ENCODE measurements at regions not wholly inside any gene's neighbourhood (a gene's known extent, or its start where the extent isn't known, plus 50 kb on each side); places are given as distances from the start of the nearest gene placed in this dataset.
"Not testable (repeated sequence)": the region's sequence is repeated elsewhere in the genome, so short reads cannot be mapped to it uniquely, and the experiment has no call there.

DNA sequence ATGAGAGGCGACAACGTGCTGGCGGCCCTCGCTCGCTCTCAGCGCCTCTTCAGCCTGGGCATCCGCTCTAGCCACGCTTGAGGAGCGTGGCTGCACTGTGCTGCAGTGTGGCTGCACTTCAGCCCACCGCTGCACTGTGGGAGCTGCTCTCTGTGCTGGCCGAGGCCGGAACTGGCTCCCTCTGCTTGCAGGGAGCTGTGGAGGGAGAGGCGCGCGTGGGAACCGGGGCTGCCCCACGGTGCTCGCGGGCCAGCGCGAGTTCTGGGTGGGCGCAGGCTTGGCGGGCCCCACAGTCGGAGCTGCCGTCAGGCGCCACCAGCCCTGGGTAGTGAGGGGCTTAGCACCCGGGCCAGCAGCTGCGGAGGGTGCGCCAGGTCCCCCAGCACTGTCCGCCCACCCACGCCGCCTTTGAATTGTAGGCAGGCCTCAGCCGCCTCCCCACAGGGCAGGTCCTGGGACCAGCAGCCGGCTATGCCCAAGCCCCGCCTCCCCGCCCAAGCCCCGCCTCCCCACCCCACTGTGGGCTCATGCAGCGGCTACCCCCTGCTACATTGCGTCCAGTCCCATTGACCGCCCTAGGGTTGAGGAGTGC is 974.2 kb downstream of the FSCB start:
- DNase-seq, result no peak

DNA sequence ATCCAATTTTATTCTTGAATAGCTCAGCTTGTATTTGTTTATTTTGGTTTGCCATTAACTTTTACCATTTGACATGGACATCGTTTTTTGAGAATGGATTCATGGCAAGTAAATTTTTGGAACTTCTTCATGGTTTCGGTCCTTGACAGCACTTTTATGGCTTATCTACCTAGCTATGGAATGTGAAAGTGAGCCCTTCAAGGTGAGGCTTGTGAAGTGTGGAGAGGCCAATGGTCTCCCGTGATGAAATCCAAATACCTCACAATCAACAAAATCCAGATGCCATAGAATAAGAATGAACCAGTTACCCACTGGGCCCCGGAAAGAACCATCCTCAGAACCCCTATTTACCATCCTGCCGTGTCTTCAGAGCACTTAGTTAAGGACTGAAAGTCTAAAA is 978.8 kb downstream of the FSCB start:
- no peak for DNase-seq

DNA sequence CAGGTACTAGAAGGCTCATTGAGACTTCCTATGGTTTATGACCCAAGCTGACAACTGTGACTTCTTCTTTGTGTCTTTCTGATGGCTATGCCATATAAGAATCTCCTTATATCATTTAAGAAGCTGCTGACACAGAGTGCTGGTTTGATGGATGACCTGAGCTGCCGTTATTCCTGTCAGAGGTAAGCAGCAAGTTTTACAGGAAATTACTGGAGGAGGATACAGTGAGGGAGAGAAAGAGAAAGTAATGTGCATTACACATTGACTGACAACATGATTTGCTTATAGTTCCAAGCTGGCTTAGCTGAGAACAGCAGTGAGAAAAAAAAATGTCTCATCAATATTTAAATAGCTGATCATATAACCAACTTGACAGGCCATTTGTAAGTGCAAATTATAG is 981.4 kb downstream of the FSCB start:
- no peak for DNase-seq

DNA sequence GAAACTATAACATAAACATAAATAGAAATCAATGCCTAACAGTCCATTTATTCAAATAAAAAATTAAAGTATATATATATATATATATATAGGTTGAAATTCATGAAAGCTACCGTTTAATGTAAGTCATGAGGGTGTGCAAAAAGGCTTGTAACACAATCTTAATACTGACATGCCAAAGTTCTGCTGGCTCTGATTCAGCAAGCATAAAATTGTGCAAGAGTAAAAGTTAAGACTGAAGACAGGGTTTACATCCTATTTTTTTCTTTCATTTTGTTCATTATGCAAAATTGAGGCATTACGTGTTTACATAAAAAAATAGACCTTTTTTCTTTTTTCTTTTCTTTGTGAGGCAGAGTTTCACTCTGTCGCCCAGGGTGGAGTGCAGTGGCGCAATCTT is 984.2 kb downstream of the FSCB start:
- DNase-seq, result no peak

DNA sequence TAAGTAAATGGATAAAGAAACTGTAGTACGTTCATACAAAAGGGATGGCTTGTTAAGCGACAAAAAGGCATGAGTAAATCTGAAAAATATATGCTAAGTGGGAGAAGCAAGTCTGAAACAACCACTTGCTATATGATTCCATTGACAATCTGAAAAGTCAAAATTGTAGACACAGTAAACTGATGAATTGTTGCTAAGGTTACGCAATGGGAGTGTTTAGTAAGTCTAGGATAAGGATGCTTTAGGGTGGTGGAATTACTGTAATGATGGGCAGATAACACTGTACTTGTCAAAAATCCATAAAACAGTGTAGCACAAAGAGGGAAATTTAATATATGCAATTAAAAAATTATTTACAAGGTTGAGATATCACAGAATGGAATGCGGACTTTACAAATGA is 984.9 kb downstream of the FSCB start:
- DNase-seq, result no peak

DNA sequence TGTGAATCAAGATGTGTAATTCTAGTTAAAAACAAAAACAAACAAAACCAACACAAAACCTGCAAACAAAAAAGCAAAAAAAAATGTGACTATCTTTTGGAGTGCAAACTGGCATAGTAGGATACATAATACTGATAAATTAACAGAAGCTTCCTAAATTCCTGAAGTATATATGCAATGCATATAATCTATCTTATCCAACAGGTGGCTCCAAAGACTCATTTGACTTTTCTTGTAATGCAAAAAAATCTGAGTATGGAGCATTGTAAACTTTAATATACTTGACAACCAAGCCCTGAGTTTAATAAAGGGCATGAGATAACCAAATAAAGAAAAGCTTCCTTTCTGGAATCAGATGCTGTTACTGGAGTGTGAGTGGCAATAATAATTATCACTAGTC is 1003.6 kb downstream of the FSCB start:
- no peak for DNase-seq

DNA sequence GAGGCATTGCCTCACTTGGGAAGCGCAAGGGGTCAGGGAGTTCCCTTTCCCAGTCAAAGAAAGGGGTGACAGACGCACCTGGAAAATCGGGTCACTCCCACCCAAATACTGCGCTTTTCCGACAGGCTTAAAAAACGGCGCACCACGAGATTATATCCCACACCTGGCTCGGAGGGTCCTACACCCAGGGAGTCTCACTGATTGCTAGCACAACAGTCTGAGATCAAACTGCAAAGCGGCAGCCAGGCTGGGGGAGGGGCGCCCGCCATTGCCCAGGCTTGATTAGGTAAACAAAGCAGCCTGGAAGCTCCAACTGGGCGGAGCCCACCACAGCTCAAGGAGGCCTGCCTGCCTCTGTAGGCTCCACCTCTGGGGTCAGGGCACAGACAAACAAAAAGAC is 1014.7 kb downstream of the FSCB start:
- not testable (repeated sequence) for DNase-seq

DNA sequence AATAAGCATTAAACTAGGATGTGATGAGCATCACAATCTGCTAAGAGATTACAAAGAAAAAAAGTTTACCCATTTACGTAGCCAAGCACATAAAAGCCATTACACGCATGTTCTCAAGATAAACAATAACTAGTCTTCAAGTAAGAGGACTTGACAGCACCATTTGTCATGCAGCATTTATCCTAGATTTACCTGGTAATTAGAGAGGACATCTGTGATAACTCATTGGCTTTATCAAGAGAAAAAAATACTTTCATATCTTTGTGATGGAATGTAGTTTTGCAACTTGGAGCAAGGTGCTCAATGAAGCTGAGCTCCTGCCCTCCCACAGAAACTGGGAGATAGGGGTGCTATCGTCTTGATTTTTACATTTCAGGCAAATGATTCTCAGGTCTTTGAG is 1023.7 kb downstream of the FSCB start:
- DNase-seq, result no peak

DNA sequence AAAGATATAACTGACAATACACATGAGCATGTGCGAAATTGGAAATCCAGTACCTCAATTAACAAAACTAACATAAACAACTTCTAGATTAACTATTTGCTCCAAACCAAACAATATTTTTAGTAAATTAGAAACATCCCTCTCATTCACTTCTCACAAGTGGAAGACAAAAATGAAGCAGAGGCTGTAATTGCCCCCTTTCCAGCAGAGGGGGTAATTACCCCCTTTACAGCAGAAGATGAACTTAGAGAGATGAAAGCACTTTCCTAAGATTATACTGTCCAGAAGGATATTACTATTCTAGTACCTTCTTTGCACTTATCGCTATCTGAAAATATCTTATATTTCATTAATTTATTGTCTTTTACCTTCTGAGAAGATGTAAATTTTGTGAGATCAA is 1025.2 kb downstream of the FSCB start:
- no peak for DNase-seq

DNA sequence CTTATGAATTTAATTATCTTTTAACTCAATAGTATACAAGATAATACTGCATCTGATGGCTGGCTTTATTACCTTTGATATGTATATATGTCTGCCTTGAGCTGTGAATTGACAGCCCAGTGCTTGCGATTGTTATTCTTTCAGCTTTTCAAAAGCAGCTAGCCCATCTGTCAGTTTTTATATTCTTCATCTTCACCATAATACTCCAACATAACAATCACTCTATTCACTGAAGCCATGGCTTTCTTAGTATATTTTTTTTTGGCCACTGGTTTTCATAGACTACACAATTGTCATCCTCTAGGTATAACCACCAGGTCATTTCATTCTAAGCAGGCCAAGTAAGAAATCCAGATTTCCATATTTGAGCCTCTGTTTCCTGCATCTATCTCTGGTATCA is 1026.1 kb downstream of the FSCB start:
- DNase-seq, result no peak

DNA sequence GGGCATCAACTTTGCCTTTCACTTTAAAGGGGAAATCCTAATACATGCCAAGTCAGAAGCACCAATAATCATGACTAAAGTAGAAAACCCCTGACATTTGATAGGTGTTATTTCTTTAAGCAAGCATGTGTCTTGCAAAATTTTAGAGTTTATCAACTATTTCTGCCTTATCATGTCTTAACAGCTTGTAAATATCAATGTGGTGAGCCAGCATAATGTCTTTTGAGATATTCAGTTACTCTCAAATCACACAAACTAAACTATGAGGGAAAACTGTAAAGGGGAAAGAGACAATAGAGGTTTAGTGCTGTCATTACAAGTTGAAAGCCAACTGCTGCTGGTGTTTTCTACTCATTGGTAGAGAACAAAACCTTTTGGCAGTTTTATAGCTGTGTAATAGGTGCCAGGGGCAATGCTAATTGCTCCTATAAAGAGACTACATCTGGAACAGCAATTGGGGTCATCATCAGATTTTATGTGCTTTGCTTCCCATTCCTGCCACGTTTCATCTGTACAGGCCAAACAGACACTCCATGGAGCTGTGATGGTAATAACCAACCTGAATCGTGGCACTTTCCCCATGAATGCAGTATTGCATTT is 1027.4 kb downstream of the FSCB start:
- no peak for DNase-seq

DNA sequence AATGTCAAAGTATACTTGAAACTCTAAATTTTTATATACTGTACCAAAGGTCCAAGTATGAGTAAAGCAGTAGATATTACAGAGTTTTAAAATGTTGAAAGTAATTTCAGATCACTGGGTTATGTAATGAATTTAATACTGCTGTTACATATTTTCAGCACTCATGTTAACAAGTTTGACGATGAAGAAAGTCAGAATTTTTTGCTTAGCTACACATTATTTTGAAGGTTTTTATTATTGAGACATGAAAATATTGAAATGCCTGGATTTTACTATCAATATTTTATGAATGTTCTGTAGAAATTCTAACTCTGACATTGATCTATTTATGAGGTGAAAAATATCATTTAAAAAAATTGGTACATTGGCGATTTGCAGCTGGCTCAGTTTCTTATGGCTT is 1030.3 kb downstream of the FSCB start:
- DNase-seq, result no peak

DNA sequence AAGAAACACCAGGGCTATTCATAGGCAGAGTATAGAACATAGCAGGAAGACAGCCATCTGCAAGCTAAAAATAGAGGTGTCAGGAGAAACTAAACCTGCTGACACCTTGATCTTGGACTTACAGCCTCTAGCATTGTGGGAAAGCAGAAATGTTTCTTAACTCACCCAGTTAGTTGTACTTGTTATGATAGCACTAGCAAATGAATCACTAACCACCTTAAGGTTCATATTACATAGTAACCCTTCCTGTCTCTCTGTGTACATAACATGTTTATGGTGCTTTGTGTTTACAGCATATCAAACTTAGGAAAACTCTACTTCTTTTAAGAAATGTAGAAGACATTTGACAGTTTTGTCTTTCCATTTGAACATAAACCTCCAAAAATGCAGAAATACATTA is 1031.3 kb downstream of the FSCB start:
- DNase-seq, result no peak

DNA sequence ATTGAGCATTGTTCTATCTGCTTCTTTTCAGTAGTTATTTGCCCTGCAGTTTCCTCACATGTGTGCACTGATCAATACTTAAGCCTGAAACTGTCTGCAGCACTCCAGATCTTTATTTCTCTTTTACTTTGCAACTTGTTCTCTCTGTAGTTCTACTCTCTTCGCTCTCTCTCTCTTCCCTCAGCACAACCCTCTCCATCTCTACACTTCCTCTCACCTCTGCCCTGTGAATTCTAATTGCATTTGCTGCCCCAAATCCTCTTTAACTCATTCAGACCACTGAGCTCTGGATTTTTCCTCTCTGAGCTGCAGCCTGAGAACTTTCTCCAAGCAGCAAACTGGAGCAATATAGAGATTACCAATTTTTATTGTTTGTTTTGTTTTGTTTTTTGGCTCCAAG is 1035.5 kb downstream of the FSCB start:
- DNase-seq, result no peak

DNA sequence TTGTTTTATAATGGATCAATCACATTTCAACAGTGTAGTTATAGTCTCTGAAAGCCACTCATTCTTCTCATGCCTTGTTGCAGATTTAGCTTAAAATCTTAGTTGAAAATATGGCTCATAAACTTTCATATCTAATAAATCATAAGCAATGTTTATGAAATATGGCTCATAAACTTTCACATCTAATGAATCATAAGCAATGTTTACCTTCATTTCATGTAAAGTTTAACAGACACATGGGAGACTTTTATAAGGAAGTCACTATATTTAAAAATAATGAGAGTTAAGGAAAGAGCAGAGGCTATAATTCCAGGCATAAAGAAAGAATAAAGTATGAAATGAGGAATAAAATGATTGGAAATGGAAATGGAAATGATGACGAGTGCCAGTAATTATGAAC is 1042.1 kb downstream of the FSCB start:
- no peak for DNase-seq

DNA sequence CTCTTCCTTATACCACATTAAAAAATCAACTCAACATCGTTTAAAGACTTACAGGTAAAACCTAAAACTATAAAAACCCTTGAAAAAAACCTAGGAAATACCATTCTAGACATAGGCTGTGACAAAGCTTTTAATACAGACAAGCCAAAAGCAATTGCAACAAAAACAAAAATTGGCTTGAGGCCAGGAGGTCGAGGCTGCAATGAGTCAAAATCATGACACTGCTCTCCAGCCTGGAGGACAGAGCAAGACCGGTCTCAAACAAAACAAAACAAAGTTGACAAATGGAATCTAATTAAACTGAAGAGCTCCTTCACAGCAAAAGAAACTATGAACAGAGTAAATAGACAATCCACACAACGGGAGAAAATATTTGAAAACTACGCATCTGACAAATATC is 1057.8 kb downstream of the FSCB start:
- DNase-seq, result no peak

DNA sequence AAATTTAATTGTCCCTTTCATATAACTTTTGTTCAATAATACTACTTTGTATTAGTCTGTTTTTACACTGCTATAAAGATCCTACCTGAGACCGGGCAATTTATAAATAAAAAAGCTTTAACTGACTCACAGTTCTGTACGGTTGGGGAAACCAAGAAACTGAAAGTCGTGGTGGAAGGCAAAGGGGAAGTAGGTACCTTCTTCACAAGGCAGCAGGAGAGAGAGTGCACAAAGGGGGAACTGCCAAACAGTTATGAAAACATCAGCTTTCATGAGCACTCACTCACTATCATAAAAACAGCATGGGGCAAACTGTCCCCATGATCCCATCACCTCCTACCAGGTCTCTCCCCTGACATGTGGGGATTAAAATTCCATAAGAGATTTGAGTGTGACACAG is 1069.0 kb downstream of the FSCB start:
- DNase-seq, result no peak

DNA sequence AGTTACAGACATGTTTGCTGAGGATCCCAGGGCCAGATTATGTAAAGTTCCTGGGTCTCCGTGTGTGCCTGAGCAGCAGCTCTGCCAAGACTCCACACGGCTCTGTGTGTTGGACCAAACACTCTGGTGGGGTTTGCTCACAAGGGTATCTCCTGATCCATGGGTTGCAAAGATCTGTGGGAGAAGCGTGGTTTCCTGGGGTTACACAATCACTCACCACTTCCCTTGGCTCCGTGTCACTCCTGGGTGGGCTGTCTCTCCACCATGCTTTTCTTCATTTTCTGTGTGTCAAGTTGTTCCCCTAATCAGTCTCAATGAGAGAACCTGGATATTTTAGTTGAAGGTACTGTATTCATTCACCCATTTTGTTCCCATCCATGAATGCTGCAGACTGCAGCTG is 1088.8 kb downstream of the FSCB start:
- DNase-seq, result no peak

DNA sequence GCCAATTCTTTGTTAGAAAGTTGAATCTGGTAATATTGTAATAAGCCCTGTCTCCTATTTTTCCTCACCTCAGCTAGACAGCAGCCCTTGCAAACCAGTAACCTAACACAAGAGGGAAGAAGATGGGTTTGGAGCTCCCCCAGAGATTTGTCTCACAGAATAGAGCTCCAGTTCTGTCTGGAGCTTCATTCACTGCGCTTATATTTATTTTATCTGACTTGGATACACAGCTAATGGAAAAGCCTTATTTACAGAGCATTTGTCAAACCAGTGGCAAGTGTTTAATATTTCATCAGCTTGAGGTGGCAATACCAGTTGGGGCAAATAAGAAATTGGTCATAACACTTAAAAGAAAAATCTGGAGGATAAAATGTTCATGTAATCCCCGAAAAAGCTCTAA is 1094.0 kb downstream of the FSCB start:
- no peak for DNase-seq

DNA sequence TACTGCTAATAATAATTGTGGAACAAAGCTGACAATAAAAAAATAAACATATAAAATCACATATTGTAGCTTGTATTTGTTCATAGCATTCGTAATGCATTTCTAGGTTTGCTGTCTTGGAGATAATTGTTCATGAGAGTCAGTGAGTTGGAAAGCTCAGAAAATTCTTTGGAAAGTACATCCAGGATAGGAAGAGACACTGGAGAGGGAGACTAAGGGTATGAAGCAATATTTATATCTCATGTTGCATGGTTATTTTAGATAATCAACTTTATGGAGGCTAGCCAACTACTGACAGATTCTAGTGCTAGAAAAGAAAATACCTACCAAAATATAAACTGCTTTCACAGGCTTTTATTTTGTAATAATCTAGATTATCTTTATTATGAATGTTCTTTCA is 1095.2 kb downstream of the FSCB start:
- no peak for DNase-seq

DNA sequence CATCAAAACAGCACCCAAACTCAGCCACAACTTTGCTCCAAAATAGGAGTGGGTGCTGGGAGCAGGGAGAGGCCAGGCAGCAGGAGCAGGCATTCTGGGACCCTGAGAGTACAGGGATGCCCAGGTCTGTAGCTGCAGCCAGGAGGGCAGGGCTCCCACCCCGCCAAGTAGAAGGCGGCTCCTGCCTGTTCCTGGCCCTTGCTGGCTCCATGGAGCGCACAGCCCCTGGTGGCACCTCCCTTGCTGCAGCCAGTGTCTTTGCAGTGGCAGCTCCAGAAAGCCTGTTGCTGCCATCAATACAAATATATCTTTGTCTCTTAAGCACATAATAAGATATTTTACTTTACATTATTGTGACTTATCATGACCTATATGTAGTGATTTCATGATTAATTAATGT is 1096.5 kb downstream of the FSCB start:
- DNase-seq, result no peak

DNA sequence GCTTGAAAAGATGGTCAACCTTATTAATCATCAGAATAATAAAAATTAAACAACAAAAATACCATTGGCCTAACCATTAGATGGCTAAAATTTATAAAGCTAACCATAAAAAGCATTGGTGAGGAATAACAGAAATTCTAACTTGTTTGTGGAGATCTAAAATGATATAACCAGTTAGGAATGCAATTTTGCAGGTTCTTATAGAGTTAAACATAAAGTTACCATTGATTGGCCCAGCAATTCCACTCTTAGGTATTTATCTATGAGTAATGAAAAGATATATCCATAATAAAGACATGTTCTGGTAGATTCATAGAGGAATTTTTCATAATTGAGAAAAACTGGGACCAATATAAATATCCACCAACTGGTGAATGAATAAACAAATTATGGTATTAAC is 1098.6 kb downstream of the FSCB start:
- DNase-seq, result no peak

DNA sequence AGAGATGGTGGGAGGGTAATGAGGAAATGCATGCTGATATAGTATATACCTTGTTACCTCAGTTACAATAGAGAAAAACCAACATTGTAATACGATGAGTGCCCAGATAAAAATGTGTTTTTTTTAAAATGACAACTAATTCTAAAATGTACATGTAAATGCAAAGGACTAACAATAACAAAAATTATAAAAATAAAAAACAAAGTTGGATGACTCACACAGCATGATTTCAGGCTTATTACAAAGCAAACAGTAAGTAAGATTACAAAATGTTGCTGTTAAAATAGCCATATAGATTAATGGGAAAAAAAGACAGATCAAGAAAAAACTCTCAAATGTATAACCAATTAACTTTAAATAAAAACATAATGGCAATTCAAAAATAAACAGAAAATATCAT is 1099.4 kb downstream of the FSCB start:
- no peak for DNase-seq

DNA sequence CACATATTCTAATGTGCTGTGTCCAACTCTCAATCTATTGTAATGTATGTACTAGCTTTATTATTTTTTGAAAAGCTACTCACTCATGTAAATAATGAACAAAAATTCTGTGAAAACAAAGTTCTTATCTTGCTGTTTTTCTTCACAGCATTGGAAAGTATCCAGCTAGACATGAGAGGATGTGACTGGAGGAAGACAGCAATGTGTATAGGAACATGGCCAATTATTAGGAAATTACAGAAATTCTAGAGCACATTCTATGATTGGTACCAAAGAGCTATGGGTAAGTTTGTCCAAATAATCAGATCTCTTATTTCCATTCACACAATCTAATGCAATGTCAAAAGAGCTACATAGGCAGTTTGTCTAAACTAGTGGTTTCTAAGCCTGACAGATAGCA is 1100.2 kb downstream of the FSCB start:
- no peak for DNase-seq

DNA sequence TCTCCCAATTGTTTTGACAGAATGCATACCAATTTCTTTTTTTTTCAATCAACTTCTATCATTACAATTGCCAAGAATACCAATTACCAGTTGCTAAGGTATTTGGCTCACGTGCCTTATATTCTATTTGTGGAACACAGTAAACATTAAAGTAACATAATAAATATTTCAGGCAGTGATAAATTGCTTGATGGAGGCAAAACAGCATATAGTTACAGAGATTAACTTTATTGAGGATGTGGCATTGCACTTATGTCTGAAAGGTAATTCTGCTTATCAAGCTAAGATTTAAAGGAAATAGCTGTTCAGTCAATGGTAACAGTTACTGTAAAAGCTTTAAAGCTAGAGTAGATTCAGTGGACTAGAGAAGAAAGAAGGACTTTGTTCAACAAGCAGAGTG is 1107.8 kb downstream of the FSCB start:
- no peak for DNase-seq

DNA sequence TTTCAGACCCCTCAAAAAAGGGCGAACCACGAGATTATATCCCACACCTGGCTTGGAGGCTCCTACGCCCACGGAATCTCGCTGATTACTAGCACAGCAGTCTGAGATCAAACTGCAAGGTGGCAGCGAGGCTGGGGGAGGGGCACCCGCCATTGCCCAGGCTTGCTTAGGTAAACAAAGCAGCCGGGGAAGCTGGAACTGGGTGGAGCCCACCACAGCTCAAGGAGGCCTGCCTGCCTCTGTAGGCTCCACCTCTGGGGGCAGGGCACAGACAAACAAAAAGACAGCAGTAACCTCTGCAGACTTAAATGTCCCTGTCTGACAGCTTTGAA is 1136.6 kb downstream of the FSCB start:
- not testable (repeated sequence) for DNase-seq
